ENCODE measurements at regions not wholly inside any gene's neighbourhood (a gene's known extent, or its start where the extent isn't known, plus 50 kb on each side); places are given as distances from the start of the nearest gene placed in this dataset.

GRCh38 chr1:157239936-157240335 is 101.7 kb upstream of the ETV3 start:
- H3K27ac Mint-ChIP-seq = no peak overlapping the region
- peaks cover 4% of the 10 kb centered on the region for H3K27me3 Mint-ChIP-seq (ENCODE audit: insufficient read depth, low read depth, poor library complexity)
- Histone ChIP-seq H3F3A (replicated peaks; ENCODE audit: low read depth) (no peaks in the 10 kb centered on the region), H4K20me1 (replicated peaks; ENCODE audit: insufficient read depth) (no peaks in the 10 kb centered on the region), H3K36me3 (ENCODE audit: insufficient read depth) (no peaks in the 10 kb centered on the region), H3K9me2 (ENCODE audit: insufficient read depth) (no peaks in the 10 kb centered on the region), H3K4me2 (no peak overlapping the region), H3K27ac (ENCODE audit: low read depth) (no peak overlapping the region), H2AFZ (peak overlapping the region; percentile 82), H3K4me3 (no peak overlapping the region), H3K79me2 (replicated peaks; ENCODE audit: insufficient read depth) (no peaks in the 10 kb centered on the region), H3K4me1 (ENCODE audit: insufficient read depth) (peaks cover 56% of the 10 kb centered on the region), H3K27me3 (ENCODE audit: insufficient read depth) (no peaks in the 10 kb centered on the region)
- H3K4me1 Mint-ChIP-seq = peaks cover 54% of the 10 kb centered on the region
- no peaks in the 10 kb centered on the region; the same call in 2 of the 3 replicates for H3K36me3 Mint-ChIP-seq (ENCODE audit: low read depth)
- DNase-seq (ENCODE audit: low spot score) (no peak), ATAC-seq (no peak)
- peaks cover 9% of the 10 kb centered on the region; the same call in 2 of the 3 replicates for H3K9me3 Mint-ChIP-seq
- TF ChIP-seq REST (IDR thresholded peaks at IDR 0.05; ENCODE audit: unreplicated experiment) (no peak), POLR2AphosphoS5 (IDR thresholded peaks at IDR 0.05; ENCODE audit: low read depth) (no peak), CREB1 (CRISPR knock-in tag; IDR thresholded peaks at IDR 0.05; ENCODE audit: low read depth) (no peak), NANOG (IDR thresholded peaks at IDR 0.05; ENCODE audit: borderline replicate concordance) (no peak), JUNB (IDR thresholded peaks at IDR 0.05; ENCODE audit: unreplicated experiment) (no peak), EZH2phosphoT487 (IDR thresholded peaks at IDR 0.05; ENCODE audit: unreplicated experiment) (no peak), ZNF114 (CRISPR knock-in tag; IDR thresholded peaks at IDR 0.05) (no peak), EZH2 (IDR thresholded peaks at IDR 0.05; ENCODE audit: low read depth, unreplicated experiment) (no peak)
- TF ChIP-seq, protein P1, sequence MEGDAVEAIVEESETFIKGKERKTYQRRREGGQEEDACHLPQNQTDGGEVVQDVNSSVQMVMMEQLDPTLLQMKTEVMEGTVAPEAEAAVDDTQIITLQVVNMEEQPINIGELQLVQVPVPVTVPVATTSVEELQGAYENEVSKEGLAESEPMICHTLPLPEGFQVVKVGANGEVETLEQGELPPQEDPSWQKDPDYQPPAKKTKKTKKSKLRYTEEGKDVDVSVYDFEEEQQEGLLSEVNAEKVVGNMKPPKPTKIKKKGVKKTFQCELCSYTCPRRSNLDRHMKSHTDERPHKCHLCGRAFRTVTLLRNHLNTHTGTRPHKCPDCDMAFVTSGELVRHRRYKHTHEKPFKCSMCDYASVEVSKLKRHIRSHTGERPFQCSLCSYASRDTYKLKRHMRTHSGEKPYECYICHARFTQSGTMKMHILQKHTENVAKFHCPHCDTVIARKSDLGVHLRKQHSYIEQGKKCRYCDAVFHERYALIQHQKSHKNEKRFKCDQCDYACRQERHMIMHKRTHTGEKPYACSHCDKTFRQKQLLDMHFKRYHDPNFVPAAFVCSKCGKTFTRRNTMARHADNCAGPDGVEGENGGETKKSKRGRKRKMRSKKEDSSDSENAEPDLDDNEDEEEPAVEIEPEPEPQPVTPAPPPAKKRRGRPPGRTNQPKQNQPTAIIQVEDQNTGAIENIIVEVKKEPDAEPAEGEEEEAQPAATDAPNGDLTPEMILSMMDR (conservative IDR thresholded peaks at IDR 0.05; ENCODE audit: low read depth in 2 of 2) = no peak
- TF ChIP-seq, protein P2, sequence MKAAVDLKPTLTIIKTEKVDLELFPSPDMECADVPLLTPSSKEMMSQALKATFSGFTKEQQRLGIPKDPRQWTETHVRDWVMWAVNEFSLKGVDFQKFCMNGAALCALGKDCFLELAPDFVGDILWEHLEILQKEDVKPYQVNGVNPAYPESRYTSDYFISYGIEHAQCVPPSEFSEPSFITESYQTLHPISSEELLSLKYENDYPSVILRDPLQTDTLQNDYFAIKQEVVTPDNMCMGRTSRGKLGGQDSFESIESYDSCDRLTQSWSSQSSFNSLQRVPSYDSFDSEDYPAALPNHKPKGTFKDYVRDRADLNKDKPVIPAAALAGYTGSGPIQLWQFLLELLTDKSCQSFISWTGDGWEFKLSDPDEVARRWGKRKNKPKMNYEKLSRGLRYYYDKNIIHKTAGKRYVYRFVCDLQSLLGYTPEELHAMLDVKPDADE (IDR thresholded peaks at IDR 0.05) = no peak
- no peak overlapping the region for H3K4me3 Mint-ChIP-seq
